Upper lobe of left lung (tissue), 6 donors: ENCODE measurements at regions not wholly inside any gene's neighbourhood (a gene's known extent, or its start where the extent isn't known, plus 50 kb on each side); places are given as distances from the start of the nearest gene placed in this dataset.
"Not testable (repeated sequence)": the region's sequence is repeated elsewhere in the genome, so short reads cannot be mapped to it uniquely, and the experiment has no call there.

Experiments used
- ATAC-seq, 2 donors: fragments of 200-7000 bp; cut with Tn5 transposase; one replicate each; pipeline ENCODE4 v1.9.1; 2022; ENCODE audit warnings: mild to moderate bottlenecking in 2 of 2, moderate library complexity in 2 of 2; ENCODE audit not compliant: low FRiP score in 2 of 2
- DNase-seq, 2 donors: peaks; one replicate each; pipeline ENCODE4 v3.0.0-alpha.2; 2019 to 2020
- H3K27ac ChIP-seq, 4 donors: fragments of 200-600 bp; sonication (generic); one replicate each; pipeline ENCODE4 v1.5.1; 2016 to 2019
- H3K27me3 ChIP-seq, 4 donors: fragments of 200-600 bp; sonication (generic); one replicate each; pipeline ENCODE4 v1.5.1; 2017 to 2019
- H3K36me3 ChIP-seq, 4 donors: fragments of 200-600 bp; sonication (generic); one replicate each; pipeline ENCODE4 v1.5.1; 2016 to 2019
- H3K4me1 ChIP-seq, 4 donors: fragments of 200-600 bp; sonication (generic); one replicate each; pipeline ENCODE4 v1.5.1; 2018 to 2019
- H3K4me3 ChIP-seq, 4 donors: fragments of 200-600 bp; sonication (generic); one replicate each; pipeline ENCODE4 v1.5.1; 2017 to 2019; ENCODE audit warnings: mild to moderate bottlenecking in 2 of 4, moderate library complexity in 1 of 4
- H3K9me3 ChIP-seq, 4 donors: fragments of 200-600 bp; sonication (generic); one replicate each; pipeline ENCODE4 v1.5.1; 2018 to 2019
- EP300 ChIP-seq, 4 donors: sonication (generic); formaldehyde crosslinking; IDR thresholded peaks; one replicate each; pipeline ENCODE4 v1.5.1; 2017; ENCODE audit warnings: antibody characterized with exemption in 4 of 4, control low read depth in 2 of 4
- POLR2A ChIP-seq, 4 donors: fragments of 450-650 bp; IDR thresholded peaks; one replicate each; pipeline ENCODE4 v1.5.1; 2016 to 2017; ENCODE audit warnings: antibody characterized with exemption in 4 of 4, mild to moderate bottlenecking in 2 of 4
- POLR2AphosphoS5 ChIP-seq, 2 donors: sonication (generic); formaldehyde crosslinking; IDR thresholded peaks; one replicate each; pipeline ENCODE4 v1.5.1; 2017; ENCODE audit warnings: antibody characterized with exemption in 2 of 2
- WGBS, 2 donors: methylation state at CpG; one replicate each; pipeline ENCODE4 v1.1.5; 2017 to 2018; 5-methylcytosine and 5-hydroxymethylcytosine counted together
- TF ChIP-seq, protein P1 (sequence below), 6 experiments: fragments of 450-650 bp in 4 of 6; fragments of 200-600 bp in 2 of 6; sonication (generic) in 2 of 6; IDR thresholded peaks; one replicate each; pipeline ENCODE4 v1.5.1; 2016 to 2019; ENCODE audit warnings: antibody characterized with exemption in 6 of 6
- donor health status: DM: no; HTN: no; CAD: no; lungs with moderate emphysema.
- donor health status: DM: no; HTN: yes; CAD: no; lungs with severe emphysema.

DNA sequence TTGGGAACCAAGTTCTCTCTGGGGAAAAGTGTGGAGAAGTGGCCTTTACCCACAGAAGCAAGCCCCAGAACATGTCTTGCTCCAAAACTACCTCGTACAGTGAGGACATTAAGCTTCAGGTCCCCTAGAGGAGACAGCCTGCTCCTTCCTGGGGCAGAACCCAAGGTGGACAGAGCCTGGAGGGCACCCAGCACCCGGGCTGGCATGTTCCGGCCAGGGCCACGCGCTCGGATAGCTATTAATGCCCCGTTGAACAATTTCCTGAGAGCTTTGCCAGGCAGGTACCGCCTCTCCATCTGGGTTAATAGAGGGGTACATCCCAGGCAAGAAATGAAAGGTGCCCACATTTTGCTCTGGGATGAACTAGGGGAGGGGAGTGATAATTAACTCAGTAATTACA, 169.0 kb upstream of the GRK3 start:
- Histone ChIP-seq H3K36me3 (no peaks in the 10 kb centered on the region), H3K27me3 (no peaks in the 10 kb centered on the region), H3K4me3 (no peak overlapping the region), H3K4me1 (peaks cover 10 to 33% (median 19%) of the 10 kb centered on the region in 4 donors), H3K9me3 (no peaks in the 10 kb centered on the region), H3K27ac (no peak overlapping the region)
- no peak for TF ChIP-seq EP300 (IDR thresholded peaks at IDR 0.05)
- no peak for TF ChIP-seq POLR2AphosphoS5 (IDR thresholded peaks at IDR 0.05)
- TF ChIP-seq, protein P1, sequence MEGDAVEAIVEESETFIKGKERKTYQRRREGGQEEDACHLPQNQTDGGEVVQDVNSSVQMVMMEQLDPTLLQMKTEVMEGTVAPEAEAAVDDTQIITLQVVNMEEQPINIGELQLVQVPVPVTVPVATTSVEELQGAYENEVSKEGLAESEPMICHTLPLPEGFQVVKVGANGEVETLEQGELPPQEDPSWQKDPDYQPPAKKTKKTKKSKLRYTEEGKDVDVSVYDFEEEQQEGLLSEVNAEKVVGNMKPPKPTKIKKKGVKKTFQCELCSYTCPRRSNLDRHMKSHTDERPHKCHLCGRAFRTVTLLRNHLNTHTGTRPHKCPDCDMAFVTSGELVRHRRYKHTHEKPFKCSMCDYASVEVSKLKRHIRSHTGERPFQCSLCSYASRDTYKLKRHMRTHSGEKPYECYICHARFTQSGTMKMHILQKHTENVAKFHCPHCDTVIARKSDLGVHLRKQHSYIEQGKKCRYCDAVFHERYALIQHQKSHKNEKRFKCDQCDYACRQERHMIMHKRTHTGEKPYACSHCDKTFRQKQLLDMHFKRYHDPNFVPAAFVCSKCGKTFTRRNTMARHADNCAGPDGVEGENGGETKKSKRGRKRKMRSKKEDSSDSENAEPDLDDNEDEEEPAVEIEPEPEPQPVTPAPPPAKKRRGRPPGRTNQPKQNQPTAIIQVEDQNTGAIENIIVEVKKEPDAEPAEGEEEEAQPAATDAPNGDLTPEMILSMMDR (IDR thresholded peaks at IDR 0.05): no peak
- no peak for TF ChIP-seq POLR2A (IDR thresholded peaks at IDR 0.05)
- no peak for DNase-seq
- no peak for ATAC-seq
- 82 to 91% methylated on average over 8 of the region's 8 CpGs for WGBS, 2 donors

DNA sequence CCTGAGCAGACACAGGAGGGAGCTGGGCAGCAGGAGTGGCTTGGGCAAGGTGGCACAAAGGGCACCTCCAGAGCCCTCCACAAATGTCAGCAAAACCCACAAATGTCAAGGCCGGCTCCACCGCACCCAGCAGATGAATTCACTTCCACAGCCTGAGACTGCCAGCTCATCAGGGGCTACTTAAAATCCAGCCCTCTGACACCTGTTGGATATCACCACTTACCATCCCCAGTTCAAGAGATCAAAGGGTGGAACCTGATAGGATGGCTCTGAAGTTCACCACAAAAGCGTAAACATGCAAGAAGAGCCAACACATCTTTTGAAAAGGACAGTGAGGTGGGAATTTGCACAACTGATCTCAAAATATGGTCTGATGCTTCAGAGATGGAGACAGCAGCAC, 168.6 kb upstream of the GRK3 start:
- DNase-seq: no peak
- Histone ChIP-seq H3K4me1 (peaks cover 14 to 33% (median 24%) of the 10 kb centered on the region in 4 donors), H3K27me3 (no peaks in the 10 kb centered on the region), H3K36me3 (no peaks in the 10 kb centered on the region), H3K9me3 (no peaks in the 10 kb centered on the region), H3K27ac (no peak overlapping the region), H3K4me3 (no peak overlapping the region)
- TF ChIP-seq EP300 (IDR thresholded peaks at IDR 0.05) (no peak), POLR2A (IDR thresholded peaks at IDR 0.05) (no peak)
- TF ChIP-seq, protein P1 (IDR thresholded peaks at IDR 0.05): no peak
- WGBS, 2 donors: 93 to 100% methylated on average over 1 to 3 of the region's 3 CpGs
- ATAC-seq: no peak

DNA sequence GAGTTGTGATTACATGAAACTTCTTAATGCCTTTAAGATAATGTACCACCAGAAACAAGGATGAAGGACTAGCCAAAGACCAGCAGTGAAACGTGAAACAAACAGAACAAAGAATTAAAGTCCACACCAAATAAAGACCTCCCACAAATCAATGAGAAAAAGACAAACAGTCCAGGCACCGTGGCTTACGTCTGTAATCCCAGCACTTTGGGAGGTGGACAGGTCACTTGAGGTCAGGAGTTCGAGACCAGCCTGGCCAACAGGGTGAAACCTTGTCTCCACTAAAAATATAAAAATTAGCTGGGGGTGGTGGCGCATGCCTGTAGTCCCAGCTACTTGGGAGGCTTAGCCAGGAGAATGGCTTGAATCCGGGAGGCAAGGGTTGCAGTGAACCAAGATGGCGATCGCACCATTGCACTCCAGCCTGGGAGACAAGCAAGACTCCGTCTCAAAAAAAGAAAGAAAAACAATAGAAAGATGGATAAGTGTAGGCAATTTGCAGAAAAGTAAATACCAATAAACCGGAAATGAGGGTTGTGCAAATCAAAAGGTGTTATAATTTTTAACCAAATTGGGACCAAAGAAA, 167.8 kb upstream of the GRK3 start:
- H3K27ac ChIP-seq: no peak overlapping the region
- no peak overlapping the region for H3K4me3 ChIP-seq
- no peaks in the 10 kb centered on the region for H3K27me3 ChIP-seq
- no peak for ATAC-seq
- H3K4me1 ChIP-seq: peaks cover 20 to 33% (median 29%) of the 10 kb centered on the region in 4 donors
- WGBS, 2 donors: 94 to 95% methylated on average over 10 of the region's 10 CpGs
- H3K9me3 ChIP-seq: no peaks in the 10 kb centered on the region
- TF ChIP-seq, protein P1 (IDR thresholded peaks at IDR 0.05): no peak
- TF ChIP-seq EP300 (IDR thresholded peaks at IDR 0.05): no peak
- H3K36me3 ChIP-seq: no peaks in the 10 kb centered on the region
- no peak for DNase-seq

DNA sequence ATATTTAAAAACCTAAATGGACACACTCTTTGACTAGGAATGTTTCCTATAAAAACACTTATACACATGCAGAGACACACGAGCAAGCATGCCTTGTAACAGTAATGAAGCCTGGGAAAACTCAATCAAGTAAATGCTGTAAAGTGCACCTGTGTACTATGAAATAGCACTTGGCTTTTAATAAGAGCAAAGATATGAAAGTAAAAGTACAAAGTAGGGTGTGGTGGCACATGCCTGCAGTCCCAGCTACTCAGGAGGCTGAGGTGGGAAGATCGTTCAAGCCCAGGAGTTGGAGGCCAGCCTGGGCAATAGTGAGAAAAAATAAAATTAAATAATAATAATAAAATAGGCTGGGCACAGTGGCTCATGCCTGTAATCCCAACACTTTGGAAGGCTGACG, 166.9 kb upstream of the GRK3 start:
- peaks cover 22 to 39% (median 34%) of the 10 kb centered on the region in 4 donors for H3K4me1 ChIP-seq
- no peaks in the 10 kb centered on the region for H3K9me3 ChIP-seq
- no peak overlapping the region for H3K4me3 ChIP-seq
- no peak for ATAC-seq
- peak overlapping the region in 1 of 4 donors; percentile 12 for H3K27ac ChIP-seq
- DNase-seq: no peak
- no peaks in the 10 kb centered on the region for H3K27me3 ChIP-seq
- no peaks in the 10 kb centered on the region for H3K36me3 ChIP-seq
- 68 to 72% methylated on average over 3 of the region's 3 CpGs for WGBS, 2 donors
- TF ChIP-seq POLR2A (IDR thresholded peaks at IDR 0.05): no peak
- no peak for TF ChIP-seq EP300 (IDR thresholded peaks at IDR 0.05)
- TF ChIP-seq POLR2AphosphoS5 (IDR thresholded peaks at IDR 0.05): no peak
- TF ChIP-seq, protein P1 (IDR thresholded peaks at IDR 0.05): no peak

DNA sequence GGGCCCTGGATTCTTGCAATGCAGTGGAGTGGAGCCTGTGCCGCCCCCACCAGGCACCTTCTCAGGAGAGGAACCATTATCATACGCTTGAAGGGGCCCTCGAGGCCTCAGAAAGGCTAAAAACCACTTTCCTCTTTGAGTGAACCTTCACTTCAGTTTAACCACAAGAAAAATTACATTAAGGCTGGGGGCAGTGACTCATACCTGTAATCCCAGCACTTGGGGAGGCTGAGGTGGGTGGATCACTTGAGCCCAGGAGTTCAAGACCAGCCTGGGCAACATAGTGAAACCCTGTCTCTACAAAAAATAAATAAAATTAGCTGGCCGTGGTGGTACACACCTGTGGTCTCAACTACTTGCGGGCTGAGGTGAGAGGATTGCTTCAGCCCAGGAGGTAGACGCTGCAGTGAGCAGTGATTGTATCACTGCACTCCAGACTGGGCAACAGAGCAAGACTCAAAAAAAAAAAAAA, 165.8 kb upstream of the GRK3 start:
- 75 to 78% methylated on average over 6 of the region's 6 CpGs for WGBS, 2 donors

More for the DNA sequence above, 165.8 kb upstream of the GRK3 start:
- ATAC-seq, H3K4me3 ChIP-seq, DNase-seq, H3K9me3 ChIP-seq, H3K36me3 ChIP-seq, H3K27me3 ChIP-seq, H3K27ac ChIP-seq: not testable (repeated sequence)
- H3K4me1 ChIP-seq: peaks cover 32 to 50% (median 44%) of the 10 kb centered on the region in 4 donors
